HG02623 (cell line): ENCODE measurements at regions not wholly inside any gene's neighbourhood (a gene's known extent, or its start where the extent isn't known, plus 50 kb on each side); places are given as distances from the start of the nearest gene placed in this dataset.
A peak's percentile ranks its signal among the peaks of the same experiment; 100 is the strongest.

Experiments used
- ATAC-seq: cut with Tn5 transposase; IDR thresholded peaks from one replicate; pipeline ENCODE4 v1.9.1; 2021; ENCODE audit warnings: moderate library complexity; ENCODE audit not compliant: unreplicated experiment

DNA sequence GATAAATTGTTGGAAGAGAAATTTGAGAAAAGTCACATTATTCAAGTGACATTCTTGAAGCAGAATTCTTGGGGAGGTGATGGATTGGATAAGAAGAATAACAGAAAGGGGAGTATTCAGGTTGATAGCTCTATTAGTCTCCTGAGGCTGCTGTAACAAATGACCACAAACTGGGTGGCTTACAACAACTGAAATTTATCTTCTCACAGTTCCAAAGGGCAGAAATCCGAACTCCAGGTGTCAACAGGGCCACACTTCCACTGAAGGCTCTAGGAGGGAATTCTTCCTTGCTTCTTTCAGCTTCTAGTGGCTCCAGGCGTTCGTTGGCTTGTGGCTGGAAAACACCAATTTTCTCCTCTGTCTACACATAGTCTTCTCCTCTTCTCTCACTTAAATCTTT, 99.8 kb downstream of the TES start:
- no peak for ATAC-seq

DNA sequence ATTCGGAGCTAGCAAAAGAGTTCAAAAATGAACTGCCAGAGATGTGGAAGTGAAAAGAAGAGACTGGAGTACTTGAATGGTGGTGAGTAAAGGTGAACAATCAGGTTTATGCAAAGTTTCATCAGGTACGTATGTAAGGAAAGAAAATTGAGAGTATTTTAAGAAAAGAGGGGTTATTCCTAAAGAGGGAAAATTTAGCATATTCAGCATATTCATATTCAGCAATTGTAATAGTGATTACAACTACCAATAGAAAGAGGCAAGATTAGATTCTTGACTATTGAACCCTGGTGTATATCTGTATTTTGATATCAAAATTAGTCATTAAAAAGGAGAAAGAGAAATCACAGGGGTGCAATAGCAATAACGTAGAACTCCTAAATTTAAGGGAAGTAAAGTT, 100.9 kb downstream of the TES start:
- no peak for ATAC-seq

DNA sequence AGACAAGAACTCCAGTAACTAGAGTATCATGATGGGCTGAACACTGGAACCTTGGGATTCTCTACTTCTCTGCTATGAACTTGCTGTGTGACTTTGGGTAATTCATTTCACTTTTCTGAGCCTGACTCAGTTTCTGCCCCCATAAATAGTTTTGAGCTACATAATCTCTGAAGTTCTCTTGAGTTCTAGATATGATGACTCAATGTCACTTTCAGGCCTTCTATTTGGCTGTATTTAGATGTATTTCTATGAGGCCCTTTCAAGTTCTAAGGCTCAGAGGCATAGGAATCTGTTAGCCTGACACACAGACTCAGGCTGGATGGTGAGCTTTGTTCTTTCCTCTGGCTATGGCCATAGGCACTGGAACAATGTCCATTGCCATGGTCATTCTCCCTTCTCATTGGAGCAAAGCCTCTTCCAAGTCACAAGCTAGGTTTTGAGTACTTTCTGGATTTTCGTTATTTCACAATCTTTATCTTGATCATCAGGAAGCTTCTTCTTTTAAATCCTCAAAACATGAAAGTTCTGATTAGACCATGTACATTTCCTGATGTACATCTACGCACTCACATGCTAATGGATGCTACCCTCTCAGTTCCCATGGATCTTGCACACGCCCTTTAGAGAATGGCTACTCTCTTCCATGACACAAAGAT, 101.6 kb downstream of the TES start:
- no peak for ATAC-seq

DNA sequence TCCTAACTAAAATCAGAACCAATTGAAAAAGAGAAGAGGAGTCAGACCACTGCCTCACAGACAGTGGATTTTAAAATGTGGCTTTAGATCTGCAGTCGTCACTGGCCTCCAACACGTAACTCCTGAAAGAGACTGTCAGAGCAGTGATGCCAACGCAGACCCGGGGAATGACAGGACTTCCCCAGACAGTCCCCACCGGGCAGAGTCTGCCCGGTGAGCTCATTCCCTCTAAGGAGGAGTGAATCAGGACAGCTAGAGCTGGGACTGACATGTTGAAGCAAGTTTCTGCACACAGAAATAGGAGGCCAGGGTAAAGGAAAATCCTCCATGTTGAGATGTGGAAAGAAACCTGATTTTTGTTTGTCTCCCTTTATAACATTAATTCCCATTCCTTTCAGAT, 105.0 kb downstream of the TES start:
- ATAC-seq = no peak

DNA sequence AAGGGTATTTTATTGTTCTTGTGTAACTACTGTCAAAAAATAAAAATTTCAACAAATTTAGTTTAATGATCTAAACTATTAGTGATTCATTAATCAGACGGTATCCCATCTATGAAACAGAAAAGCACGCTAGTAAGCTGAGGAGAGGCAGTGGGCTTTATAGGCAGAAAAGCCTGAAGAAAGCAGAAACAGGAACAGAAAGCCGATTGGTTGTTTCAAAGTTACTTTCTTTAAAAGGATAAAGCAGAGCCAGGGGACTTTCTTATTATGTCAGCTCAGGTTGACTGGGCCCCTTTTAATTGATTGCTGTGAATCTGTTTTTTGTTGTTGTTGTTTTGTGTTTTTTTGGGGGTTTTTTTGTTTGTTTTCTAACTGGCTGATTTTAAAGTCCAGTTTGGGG, 105.5 kb downstream of the TES start:
- peak; percentile 22 for ATAC-seq

- ATAC-seq = peak; percentile 87
Measured at GRCh38 chr7:116316838-116317628, 106.7 kb downstream of the TES start.

- no peak for ATAC-seq
Measured at GRCh38 chr7:116317907-116318306, 107.6 kb downstream of the TES start.

DNA sequence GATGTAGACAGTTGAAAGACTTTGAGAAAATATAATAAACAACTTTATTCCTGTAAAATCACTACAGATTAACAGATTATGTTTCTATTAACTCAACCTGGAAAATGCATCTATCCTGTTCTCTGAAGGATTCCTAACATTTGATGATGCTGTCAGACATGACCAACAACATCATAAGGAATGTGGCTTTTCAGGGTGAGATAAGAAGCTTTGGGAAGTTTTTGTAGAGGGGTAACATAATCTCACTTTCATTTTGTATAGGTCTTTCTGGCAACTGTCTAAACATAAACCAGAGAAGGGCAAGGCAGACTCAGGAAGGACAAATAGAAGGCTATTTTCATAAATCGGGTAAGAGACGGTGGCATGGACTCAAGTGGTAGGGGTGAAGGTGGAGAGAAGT, 112.2 kb downstream of the TES start:
- ATAC-seq = no peak

DNA sequence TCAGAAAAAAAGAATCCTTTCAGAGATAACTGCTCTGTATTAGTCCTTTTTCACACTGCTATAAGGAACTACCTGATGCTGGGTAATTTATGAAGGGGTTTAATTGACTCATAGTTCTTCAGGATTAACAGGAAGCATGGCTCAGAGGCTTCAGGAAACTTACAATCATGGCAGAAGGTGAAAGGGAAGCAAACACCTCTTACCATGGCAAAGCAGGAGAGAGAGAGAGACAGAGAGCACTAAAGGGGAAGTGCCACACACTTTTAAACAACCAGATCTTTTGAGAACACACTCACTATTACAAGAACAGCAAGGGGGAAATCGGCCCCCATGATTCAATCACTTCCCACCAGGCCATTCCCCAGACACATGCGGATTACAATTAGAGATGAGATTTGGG, 114.2 kb downstream of the TES start:
- ATAC-seq = no peak

DNA sequence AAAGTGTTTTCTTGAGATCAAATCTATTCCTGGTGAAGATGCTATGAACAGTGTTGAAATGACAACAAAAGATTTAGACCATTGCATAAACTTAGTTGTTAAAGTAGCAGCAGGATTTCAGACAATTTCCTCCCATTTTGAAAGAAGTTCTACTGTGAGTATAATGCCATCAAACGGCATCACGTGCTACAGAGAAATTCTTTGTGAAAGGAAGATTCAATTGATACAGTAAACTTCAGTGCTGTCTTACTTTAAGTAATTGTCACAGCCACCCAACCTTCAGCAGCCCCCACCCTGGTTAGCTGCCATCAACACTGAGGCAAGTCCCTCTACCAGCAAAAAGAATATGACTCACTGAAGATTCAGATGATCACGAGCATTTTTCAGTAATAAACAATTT, 115.2 kb downstream of the TES start:
- no peak for ATAC-seq

DNA sequence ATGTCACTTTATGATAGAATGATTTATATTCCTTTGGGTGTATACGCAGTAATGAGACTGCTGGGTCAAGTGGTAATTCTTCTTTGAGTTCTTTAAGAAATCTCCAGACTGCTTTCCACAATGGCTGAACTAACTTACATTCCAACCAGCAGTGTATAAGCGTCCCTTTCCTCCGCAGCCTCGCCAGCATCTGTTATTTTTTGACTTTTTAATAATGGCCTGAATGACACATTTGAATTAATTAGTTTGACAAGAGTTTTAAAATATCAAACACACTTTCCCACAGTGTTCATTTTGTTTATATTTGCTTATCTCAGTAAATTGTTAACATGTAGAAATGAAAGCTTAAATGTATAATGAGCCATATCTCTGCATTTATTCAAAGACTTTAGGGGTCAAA, 116.8 kb downstream of the TES start:
- ATAC-seq = no peak

DNA sequence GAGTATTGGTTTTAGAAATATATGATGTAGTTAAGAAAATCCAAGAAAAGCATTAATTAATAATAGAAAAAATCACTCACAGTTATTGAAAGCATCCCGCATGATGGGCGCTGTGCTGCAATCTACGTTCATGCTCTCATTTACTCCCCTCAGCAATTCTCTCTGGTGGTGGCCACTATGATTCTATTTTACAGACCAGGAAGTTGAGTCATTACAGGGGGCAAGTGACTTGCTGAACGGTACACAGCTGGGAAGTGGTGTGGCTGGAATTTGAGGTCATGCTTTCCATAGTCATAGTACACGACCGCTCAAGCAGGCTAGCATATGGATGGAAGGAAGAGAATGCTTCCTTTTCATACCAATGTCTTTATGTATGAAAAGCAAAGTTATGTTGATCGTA, 117.4 kb downstream of the TES start:
- ATAC-seq = no peak

DNA sequence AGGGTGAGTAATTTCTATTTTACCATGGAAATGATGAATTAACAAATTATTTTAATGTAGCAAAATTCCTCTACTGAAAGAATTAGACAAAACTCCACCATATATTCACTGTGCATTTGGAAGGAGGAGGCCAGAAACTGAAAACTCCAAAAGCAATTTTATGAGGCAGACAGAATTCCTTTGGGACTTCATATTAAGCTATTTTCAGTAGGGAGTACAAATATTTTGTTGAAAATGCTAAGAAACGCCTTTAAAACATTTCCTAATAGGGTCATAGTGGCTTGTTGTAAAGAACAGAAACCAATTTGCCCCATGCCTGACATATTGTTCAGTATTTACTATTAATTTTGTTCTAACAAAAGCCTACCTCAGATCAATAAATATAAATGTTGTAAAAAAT, 117.8 kb downstream of the TES start:
- ATAC-seq = no peak

GRCh38 chr7:116329686-116330503, 119.6 kb downstream of the TES start:
- no peak for ATAC-seq

DNA sequence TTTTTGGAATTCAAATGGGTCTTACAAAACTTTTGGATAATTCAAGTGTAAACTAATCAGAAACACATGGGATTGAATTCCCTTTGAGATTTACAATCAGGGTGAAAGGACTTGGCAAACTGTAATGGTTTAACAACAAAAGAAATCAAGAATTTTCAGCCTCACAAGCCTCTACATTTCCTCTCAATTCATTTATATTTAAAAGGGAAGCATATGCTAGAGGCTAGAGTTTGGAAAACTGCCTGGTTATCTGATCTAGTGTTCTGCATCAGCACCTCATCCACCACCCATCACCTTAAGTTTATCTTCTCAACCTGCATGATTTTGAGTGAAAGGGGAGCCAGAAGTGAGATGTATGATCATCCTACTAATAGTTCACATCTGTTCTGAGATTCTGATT, 120.7 kb downstream of the TES start:
- no peak for ATAC-seq

DNA sequence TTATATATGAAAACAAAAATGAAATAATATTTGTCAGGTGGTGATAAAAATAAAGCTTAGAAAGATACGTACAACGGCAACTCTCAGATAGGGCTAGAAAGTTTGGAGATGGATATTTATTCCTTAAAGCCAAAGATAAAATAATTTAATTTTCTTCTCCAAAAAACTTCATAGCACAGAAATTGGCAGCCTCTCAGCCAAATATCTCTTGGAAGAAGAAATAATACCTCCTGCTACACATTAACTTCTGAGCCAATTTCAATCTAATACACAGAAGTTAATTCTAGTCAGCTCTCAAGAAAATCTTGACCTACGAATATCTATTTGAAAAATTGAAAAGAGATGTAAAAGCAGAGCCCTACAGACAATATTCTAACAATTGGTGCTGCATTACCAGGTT, 122.4 kb downstream of the TES start:
- ATAC-seq = no peak

- no peak for ATAC-seq
Measured at GRCh38 chr7:116334555-116334954, 124.2 kb downstream of the TES start.

DNA sequence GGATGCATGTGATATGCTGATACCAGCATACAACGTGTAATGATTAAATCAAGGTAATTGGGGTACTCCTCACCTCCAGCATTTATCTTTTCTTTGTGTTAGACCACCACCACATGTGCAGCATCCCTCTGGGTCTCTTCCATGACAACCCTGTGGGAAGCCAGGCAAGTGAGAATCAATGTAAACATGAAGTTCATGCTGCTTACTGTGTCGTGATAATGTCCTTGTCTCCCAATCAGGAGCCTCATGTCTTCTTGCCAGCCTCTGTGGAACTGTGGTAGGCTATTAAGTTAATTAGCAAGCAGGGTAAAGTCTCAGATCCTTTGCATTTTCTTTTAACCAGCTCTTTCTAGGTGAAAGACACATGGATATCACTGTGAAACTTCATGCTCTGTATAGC, 126.7 kb downstream of the TES start:
- no peak for ATAC-seq

DNA sequence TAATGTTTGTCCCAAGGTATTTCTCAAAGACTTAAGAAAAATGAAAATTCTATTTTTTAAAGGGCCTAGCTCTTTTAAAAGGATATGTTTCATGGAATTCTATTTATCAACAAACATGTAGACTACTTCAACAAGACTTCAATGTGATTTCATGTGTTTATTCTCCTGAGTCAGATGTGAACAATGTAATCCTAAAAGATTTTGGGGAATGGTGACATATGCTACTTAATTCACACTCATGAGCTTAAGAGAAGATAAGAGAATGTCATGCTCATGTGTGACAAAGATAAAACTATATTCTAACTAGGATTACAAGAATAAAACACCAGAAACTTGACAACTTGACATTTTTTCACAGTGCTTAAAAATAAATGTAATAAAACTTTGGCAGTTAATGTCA, 127.5 kb downstream of the TES start:
- ATAC-seq = no peak

DNA sequence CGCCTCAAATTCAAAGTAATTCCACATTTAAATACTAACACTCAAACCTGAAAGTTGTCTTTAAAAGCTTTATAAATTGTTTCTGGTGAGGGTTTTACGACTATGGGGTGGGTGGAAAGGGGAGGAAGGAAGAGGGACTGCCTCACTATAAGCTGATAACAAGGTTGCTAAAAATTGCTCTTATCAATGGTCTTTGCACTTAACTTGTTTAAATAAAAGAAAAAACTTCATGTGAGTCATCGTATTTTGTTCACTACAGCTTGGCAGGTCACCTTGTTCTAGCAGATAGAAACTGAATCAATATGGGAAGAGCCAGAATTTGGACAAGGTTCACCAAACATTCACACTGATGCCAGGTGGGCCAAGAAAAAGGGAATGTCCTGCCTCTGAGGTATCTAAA, 129.2 kb downstream of the TES start:
- no peak for ATAC-seq

GRCh38 chr7:116340201-116340847, 130.0 kb downstream of the TES start:
- no peak for ATAC-seq
